Bone marrow (tissue), 2 donors: ENCODE measurements at regions not wholly inside any gene's neighbourhood (a gene's known extent, or its start where the extent isn't known, plus 50 kb on each side); places are given as distances from the start of the nearest gene placed in this dataset.

Experiments
- DNase-seq, 2 donors: peaks; one replicate each; lab custom pipeline; 2025; lab: John Stamatoyannopoulos, UW

GRCh38 chr9:108645520-108645919 lies 210.3 kb downstream of the ACTL7B start:
- no peak for DNase-seq

GRCh38 chr9:108643731-108644510 lies 211.9 kb downstream of the ACTL7B start:
- DNase-seq, result no peak

- DNase-seq, result no peak
Measured at GRCh38 chr9:108642871-108643270, 212.9 kb downstream of the ACTL7B start.

GRCh38 chr9:108640230-108640629 lies 215.6 kb downstream of the ACTL7B start:
- DNase-seq, result no peak

- DNase-seq, result no peak
Measured at GRCh38 chr9:108639696-108640095, 216.1 kb downstream of the ACTL7B start.

GRCh38 chr9:108639091-108639490 lies 216.7 kb downstream of the ACTL7B start:
- no peak for DNase-seq

- DNase-seq, result no peak
Measured at GRCh38 chr9:108637340-108637739, 218.4 kb downstream of the ACTL7B start.

- no peak for DNase-seq
Measured at GRCh38 chr9:108636013-108636412, 219.8 kb downstream of the ACTL7B start.

GRCh38 chr9:108634672-108635462 lies 220.9 kb downstream of the ACTL7B start:
- DNase-seq, result no peak

GRCh38 chr9:108634204-108634603 lies 221.6 kb downstream of the ACTL7B start:
- DNase-seq, result no peak

- peak in 1 of 2 donors; percentile 1 for DNase-seq
Measured at GRCh38 chr9:108631496-108632285, 224.1 kb downstream of the ACTL7B start.

GRCh38 chr9:108628316-108628715 lies 227.5 kb downstream of the ACTL7B start:
- no peak for DNase-seq

GRCh38 chr9:108626743-108627142 lies 229.0 kb downstream of the ACTL7B start:
- DNase-seq, result no peak

- DNase-seq, result no peak
Measured at GRCh38 chr9:108621991-108622855, 233.6 kb downstream of the ACTL7B start.

- DNase-seq, result no peak
Measured at GRCh38 chr9:108620767-108621166, 235.0 kb downstream of the ACTL7B start.

- DNase-seq, result no peak
Measured at GRCh38 chr9:108618906-108619550, 236.8 kb downstream of the ACTL7B start.

GRCh38 chr9:108617676-108618075 lies 238.1 kb downstream of the ACTL7B start:
- DNase-seq, result no peak

GRCh38 chr9:108615152-108615551 lies 240.6 kb downstream of the ACTL7B start:
- DNase-seq, result no peak

GRCh38 chr9:108612513-108612912 lies 243.3 kb downstream of the ACTL7B start:
- DNase-seq, result no peak

GRCh38 chr9:108609897-108610253 lies 245.9 kb downstream of the ACTL7B start:
- DNase-seq, result no peak
